Calu3 (cell line): ENCODE measurements at regions not wholly inside any gene's neighbourhood (a gene's known extent, or its start where the extent isn't known, plus 50 kb on each side); places are given as distances from the start of the nearest gene placed in this dataset.

Experiments
- BruUV-seq: library from RNA; stranded (reverse); fragments of 400-500 nt; replicated peaks from 2 replicates; lab custom pipeline; 2021; lab: Mats Ljungman, UMichigan
- CTCF ChIA-PET: fragments of 300-600 bp; sonication (Branson Sonifier 250); formaldehyde crosslinking; loops from one replicate; lab custom pipeline; 2022; ENCODE audit warnings: antibody characterized with exemption; lab: Charles Lee
- DNase-seq: peaks from one replicate; pipeline ENCODE4 v3.0.0; 2022
- H3K27ac Mint-ChIP-seq: one replicate; pipeline ENCODE4 v1.8.0; 2022; ENCODE audit warnings: mixed read lengths; ENCODE audit not compliant: unreplicated experiment
- H3K27me3 Mint-ChIP-seq: one replicate; pipeline ENCODE4 v1.8.0; 2022; ENCODE audit warnings: mixed read lengths; ENCODE audit not compliant: unreplicated experiment
- H3K36me3 Mint-ChIP-seq: one replicate; pipeline ENCODE4 v1.8.0; 2022; ENCODE audit warnings: mild to moderate bottlenecking, moderate library complexity, mixed read lengths; ENCODE audit not compliant: insufficient read depth, unreplicated experiment
- H3K4me1 Mint-ChIP-seq: one replicate; pipeline ENCODE4 v1.8.0; 2022; ENCODE audit warnings: mild to moderate bottlenecking, low read depth, mixed read lengths; ENCODE audit not compliant: unreplicated experiment
- H3K4me3 Mint-ChIP-seq: one replicate; pipeline ENCODE4 v1.8.0; 2022; ENCODE audit warnings: mild to moderate bottlenecking, low read depth, moderate library complexity, mixed read lengths; ENCODE audit not compliant: unreplicated experiment
- H3K9me3 Mint-ChIP-seq: one replicate; pipeline ENCODE4 v1.8.0; 2022; ENCODE audit warnings: low read depth, mixed read lengths; ENCODE audit not compliant: unreplicated experiment
- intact Hi-C: fragments of 100-400 bp; cut with micrococcal nuclease; formaldehyde crosslinking; loops from one replicate; pipeline ENCODE4 v1.10.0; 2022; ENCODE audit not compliant: unreplicated experiment
- TF ChIP-seq, protein P1 (sequence below): fragments of 200-600 bp; IDR thresholded peaks from one replicate; pipeline ENCODE4 v1.8.0; 2022; ENCODE audit warnings: antibody characterized with exemption; ENCODE audit not compliant: unreplicated experiment

DNA sequence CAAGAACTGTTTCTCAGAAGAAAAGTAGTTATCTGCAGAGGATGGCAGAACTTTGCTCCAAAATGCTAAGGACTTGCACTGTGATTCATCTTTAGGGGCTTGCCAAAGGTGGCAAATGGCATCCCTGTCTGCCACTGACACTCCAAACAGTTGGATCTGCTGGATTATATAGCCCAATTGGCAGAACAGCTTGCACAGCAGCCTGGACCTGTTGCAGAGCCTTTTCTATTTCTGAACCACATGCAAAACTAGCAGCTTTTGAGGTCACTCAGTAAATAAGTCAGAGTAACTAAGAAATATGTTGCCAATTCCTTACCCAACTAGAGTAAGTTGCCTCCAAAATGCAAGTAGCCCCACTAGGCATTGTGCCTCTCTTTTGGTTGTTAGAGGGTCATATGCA lies 397.5 kb upstream of the NOVA1 start:
- CTCF ChIA-PET, result no interaction called here
- no peaks in the 10 kb centered on the region for H3K4me1 Mint-ChIP-seq

GRCh38 chr14:26996246-26996645 lies 398.4 kb upstream of the NOVA1 start:
- H3K9me3 Mint-ChIP-seq, result peaks cover 9% of the 10 kb centered on the region
- no peaks in the 10 kb centered on the region for H3K36me3 Mint-ChIP-seq
- intact Hi-C loops, result no loop called here
- TF ChIP-seq, protein P1, sequence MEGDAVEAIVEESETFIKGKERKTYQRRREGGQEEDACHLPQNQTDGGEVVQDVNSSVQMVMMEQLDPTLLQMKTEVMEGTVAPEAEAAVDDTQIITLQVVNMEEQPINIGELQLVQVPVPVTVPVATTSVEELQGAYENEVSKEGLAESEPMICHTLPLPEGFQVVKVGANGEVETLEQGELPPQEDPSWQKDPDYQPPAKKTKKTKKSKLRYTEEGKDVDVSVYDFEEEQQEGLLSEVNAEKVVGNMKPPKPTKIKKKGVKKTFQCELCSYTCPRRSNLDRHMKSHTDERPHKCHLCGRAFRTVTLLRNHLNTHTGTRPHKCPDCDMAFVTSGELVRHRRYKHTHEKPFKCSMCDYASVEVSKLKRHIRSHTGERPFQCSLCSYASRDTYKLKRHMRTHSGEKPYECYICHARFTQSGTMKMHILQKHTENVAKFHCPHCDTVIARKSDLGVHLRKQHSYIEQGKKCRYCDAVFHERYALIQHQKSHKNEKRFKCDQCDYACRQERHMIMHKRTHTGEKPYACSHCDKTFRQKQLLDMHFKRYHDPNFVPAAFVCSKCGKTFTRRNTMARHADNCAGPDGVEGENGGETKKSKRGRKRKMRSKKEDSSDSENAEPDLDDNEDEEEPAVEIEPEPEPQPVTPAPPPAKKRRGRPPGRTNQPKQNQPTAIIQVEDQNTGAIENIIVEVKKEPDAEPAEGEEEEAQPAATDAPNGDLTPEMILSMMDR, result no peak
- DNase-seq, result no peak
- CTCF ChIA-PET, result no interaction called here
- H3K4me1 Mint-ChIP-seq, result no peaks in the 10 kb centered on the region
- no peak overlapping the region for H3K4me3 Mint-ChIP-seq
- H3K27ac Mint-ChIP-seq, result no peak overlapping the region
- H3K27me3 Mint-ChIP-seq, result no peaks in the 10 kb centered on the region
- no TSS peak for BruUV-seq

More for the DNA sequence above, 397.5 kb upstream of the NOVA1 start:
- no peak for DNase-seq
- H3K36me3 Mint-ChIP-seq, result no peaks in the 10 kb centered on the region
- TF ChIP-seq, protein P1, result no peak
- BruUV-seq, result no TSS peak
- H3K27ac Mint-ChIP-seq, result no peak overlapping the region
- H3K4me3 Mint-ChIP-seq, result no peak overlapping the region
- H3K27me3 Mint-ChIP-seq, result no peaks in the 10 kb centered on the region
- H3K9me3 Mint-ChIP-seq, result peaks cover 13% of the 10 kb centered on the region
- intact Hi-C loops, result no loop called here

GRCh38 chr14:27002179-27002578 lies 404.3 kb upstream of the NOVA1 start:
- H3K36me3 Mint-ChIP-seq, result no peaks in the 10 kb centered on the region
- TF ChIP-seq, protein P1, result no peak
- H3K27ac Mint-ChIP-seq, result no peak overlapping the region
- no TSS peak for BruUV-seq
- peaks cover 4% of the 10 kb centered on the region for H3K9me3 Mint-ChIP-seq
- H3K4me3 Mint-ChIP-seq, result no peak overlapping the region
- H3K4me1 Mint-ChIP-seq, result no peaks in the 10 kb centered on the region
- intact Hi-C loops, result no loop called here
- no peaks in the 10 kb centered on the region for H3K27me3 Mint-ChIP-seq
- DNase-seq, result no peak
- CTCF ChIA-PET, result no interaction called here

- DNase-seq, result no peak
- intact Hi-C loops, result no loop called here
- no peak overlapping the region for H3K27ac Mint-ChIP-seq
- no peaks in the 10 kb centered on the region for H3K36me3 Mint-ChIP-seq
- H3K27me3 Mint-ChIP-seq, result no peaks in the 10 kb centered on the region
- BruUV-seq, result no TSS peak
- CTCF ChIA-PET, result no interaction called here
- no peaks in the 10 kb centered on the region for H3K4me1 Mint-ChIP-seq
- H3K9me3 Mint-ChIP-seq, result peaks cover 7% of the 10 kb centered on the region
- H3K4me3 Mint-ChIP-seq, result no peak overlapping the region
- TF ChIP-seq, protein P1, result no peak
Measured at GRCh38 chr14:27006570-27006969, 408.7 kb upstream of the NOVA1 start.
